ENCODE measurements at regions not wholly inside any gene's neighbourhood (a gene's known extent, or its start where the extent isn't known, plus 50 kb on each side); places are given as distances from the start of the nearest gene placed in this dataset.

GRCh38 chr3:42037318-42037945 is 53.7 kb upstream of the TRAK1 start:
- no peak for DNase-seq

- no peak for DNase-seq
These were observed 54.7 kb upstream of the TRAK1 start for GRCh38 chr3:42036483-42036823.

GRCh38 chr3:42035816-42036482 is 55.2 kb upstream of the TRAK1 start:
- DNase-seq = no peak

DNA sequence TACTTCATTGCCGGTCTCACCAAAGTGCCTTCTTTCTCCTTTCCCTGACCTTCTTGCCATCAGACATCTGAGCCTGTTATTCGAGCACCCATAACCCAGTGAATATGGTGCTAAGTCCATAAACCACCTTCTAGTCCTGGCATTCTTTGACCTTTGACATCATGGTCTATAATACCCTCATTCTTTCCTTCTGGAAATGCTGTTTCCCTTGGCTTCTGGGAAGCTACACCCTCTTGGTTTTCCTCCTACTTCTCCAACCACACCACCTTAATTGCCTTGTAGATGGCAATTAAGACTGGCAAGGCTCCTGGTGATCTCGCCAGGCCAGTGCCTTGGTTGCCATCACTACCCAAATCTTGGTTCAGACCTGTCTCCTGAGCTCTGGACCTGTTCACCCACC is 56.1 kb upstream of the TRAK1 start:
- DNase-seq = no peak

DNA sequence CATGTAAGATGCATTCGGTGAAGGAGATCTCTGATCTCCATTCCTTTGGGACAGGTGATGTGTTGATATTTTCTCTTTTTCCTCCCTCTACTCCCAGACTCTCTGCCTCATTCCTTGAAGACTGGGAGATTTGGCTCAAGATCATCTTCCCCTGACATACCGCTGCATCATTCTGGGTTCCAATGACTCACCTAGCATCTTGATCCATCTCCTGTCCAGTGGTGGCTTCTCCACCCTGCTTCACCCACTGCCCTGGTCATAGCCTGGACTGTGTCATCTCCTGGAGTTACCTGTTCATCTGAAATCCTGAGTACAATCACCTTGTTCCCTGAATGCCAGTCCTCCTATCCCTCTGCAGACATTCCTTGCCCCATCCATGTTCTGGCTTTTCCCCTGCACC is 57.4 kb upstream of the TRAK1 start:
- DNase-seq = no peak

- peak; percentile 34 to 93 (median 69) for DNase-seq
These were observed 58.3 kb upstream of the TRAK1 start for GRCh38 chr3:42032693-42033349.

DNA sequence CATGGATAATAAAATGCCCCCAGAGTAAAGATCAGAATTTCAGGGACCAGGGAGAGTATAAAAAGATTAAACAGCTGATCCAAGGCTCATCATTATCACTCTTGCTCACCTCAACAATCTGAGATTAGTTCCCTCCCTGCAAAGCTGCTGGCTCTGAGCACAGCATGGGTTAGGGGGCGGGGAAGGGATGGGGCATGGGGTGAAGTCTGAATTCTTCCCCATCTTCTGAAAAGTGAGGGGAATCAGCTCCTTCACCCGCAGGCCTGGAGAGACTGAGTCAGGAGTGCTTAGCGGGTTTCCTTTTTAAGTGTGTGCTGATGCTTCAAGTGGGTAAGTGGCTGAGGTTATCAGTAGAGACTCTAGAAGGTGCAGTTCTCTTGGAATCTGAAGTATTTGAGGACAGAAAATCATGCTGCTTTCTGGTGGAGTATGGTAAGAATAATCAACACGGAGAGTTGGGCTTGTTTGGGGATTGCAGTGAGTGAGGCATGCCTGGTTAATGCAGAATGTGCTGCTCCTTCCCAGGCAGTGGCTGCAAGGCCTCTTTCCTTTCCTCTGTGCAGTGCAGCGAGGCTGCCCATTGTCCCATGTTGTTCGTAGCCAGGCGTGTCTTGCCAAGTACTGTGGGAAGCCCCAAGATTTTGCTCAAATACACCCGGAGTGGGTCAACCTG is 59.2 kb upstream of the TRAK1 start:
- DNase-seq = peak in 1 of 3 experiments; percentile 22

DNA sequence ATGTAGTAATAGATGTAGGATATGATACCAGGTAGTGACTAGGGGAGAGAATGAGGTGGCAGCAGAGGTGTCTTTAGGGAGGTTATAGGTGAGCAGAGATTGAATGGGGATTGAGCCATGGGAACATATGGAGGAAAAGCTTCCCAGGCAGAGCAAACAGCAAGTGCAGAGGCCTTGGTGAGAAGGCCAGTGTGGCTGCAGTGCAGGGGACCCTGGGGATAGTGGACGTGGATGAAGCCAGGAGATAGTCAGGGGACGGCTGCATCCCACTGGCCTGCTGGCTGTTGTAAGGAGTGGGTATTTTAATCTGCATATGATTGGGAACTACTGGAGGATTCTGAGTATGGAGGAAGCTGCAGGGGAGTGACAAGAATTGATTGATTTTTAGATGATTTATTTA is 62.7 kb upstream of the TRAK1 start:
- DNase-seq = no peak

GRCh38 chr3:42027571-42027970 is 63.6 kb upstream of the TRAK1 start:
- no peak for DNase-seq

GRCh38 chr3:42025370-42026138 is 63.7 kb upstream of the ULK4 start:
- peak; percentile 32 to 94 (median 78) for DNase-seq

GRCh38 chr3:42024591-42025351 is 62.9 kb upstream of the ULK4 start:
- peak in 1 of 3 experiments; percentile 36 for DNase-seq

DNA sequence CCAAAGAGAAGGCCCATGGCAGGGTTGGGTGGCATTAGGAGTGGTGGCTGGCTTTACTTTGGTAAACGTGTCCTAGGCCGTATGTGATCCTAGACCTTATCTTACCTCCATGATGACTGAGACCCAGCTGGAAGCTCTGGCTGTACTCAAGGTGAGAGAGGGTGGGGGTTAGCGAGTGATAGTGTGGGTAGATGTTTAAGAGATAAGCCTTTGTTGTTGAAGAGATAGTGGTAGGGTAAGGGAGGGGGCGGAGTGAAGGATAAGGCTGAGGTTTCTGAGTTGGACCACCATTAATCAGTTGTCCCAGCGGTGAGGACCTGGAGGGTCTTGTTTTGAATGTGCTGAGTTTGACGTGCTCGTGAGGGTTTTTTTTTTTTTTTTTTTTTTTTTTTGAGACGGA is 61.5 kb upstream of the ULK4 start:
- DNase-seq = no peak

DNA sequence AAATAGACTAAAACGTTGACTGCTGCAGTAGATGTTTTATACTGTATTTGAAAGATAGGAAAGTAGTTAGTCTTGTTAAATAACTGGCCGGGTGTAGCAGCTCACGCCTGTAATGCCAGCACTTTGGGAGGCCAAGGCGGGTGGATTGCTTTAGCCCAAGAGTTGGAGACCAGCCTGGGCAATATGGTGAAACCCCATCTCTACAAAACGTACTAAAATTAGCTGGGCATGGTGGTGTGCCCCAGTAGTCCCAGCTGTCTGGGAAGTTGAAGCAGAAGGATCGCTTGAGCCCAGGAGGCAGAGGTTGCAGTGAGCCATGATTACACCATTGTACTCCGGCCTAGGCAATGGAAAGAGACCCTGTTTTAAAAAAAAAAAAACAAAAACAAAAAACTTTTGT is 60.5 kb upstream of the ULK4 start:
- DNase-seq = no peak

DNA sequence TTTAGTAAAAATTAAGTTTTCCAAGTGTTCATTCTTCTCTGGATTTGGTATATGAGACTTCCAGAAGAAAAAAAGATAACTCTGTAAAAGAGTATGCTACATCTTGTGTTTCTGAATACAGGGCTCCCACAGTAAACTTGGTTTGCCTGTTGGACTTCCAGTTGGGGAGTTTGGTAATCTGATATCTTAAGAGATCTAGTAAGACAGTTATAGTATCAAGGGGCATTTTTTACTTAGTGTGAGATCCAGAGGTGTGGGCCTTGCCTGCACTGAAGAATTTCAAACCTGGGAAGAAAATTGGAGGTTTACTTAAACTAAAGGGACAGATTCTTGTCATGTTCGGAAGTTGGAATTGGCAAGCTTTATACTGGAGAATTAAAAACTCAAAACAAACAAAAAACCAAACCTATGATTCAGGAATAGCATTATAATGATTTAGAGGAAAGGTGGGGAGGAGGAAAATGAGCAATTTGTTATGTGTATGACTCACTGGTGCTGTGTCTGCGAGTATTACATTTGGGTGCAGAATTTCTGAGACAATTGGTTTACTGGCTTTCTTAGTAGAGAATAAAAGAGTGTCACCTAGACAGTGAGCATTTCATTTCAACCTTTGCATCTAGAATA is 58.9 kb upstream of the ULK4 start:
- DNase-seq = peak in 1 of 3 experiments; percentile 1

- DNase-seq = no peak
These were observed 58.0 kb upstream of the ULK4 start for GRCh38 chr3:42019953-42020260.

DNA sequence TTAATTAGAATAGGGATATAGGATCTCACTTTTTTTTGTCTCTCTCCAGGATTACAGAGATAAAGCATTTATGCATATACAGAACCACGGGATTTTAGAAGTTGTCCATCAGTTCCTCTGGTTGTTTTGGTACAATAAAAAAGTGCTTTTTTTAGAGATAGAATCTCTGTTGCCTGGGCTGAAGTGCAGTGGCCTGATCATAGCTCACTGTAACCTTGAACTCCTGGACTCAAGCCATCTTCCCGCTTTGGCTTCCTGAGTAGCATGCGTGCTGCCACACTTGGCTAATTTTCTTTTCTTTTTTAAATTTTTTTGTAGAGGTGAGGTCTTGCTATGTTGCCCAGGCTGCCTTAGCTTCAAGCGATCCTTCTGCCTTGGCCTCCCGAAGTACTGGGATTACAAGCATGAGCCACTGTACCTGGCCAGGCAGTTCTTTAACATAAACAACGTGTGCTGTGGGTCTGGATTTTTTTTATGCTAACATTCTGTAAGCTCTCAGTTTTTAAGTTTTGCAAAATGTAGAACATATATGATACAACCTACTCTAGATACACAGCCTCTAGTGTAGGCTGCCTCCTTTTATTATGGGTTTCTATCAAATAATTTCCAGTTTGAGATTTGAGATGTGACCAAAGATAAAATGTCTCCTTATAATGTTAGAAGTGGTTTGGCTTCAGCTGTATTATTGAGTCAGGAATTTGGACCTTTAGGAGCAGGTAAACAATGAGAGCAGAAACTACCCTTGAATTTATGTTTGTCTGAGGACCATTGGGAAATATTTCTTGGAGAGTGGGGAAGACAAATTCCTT is 57.4 kb upstream of the ULK4 start:
- DNase-seq = no peak

- peak in 1 of 3 experiments; percentile 45 for DNase-seq
These were observed 53.1 kb upstream of the ULK4 start for GRCh38 chr3:42014921-42015533.

GRCh38 chr3:42014458-42014920 is 52.6 kb upstream of the ULK4 start:
- DNase-seq = peak in 2 of 3 experiments; percentile 28 to 48

DNA sequence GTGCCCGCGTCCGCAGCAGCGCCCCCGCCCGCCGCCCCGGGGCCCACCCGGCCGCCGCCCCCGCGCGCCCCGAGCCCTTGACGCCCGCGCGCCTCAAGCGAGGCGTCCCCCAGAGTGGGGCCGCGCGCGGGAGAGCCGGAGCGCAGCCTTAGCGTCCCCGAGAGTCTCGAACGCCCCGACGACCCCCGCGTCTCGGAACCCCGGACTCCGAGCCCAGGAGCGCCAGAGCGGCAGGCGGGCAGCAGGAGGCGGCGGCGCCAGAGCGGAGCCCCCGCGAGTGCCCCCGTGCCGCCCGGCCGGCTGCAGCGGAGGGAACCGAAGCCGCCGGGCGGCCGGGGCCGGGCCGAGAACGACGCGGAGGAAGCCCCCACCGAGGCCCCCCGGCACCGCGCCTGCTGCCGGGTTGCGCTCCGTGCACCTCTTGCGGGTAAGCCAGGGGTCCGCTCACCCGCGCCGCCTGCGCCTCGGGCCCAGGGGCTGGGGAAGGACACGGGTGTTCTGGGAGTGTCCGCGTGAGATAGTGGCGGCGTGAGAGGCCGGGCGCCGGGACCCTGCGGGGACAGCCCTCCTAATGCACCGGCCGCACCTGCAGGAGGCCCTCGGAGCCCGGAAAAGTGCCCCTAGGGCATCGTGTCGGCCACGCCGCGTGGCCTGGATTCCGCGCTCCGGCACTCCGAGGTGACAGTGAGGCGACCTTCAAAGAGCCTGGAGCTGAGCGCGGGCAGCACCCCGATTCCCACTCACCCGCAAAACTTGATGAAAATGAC is 52.0 kb upstream of the ULK4 start:
- DNase-seq = peak in 2 of 3 experiments; percentile 46 to 48
